ENCODE measurements at regions not wholly inside any gene's neighbourhood (a gene's known extent, or its start where the extent isn't known, plus 50 kb on each side); places are given as distances from the start of the nearest gene placed in this dataset.

- 16% methylated on average over 8 of the region's 8 CpGs for WGBS
- H3K9me3 ChIP-seq (ENCODE audit: control insufficient read depth in 4 of 4, low read length in 3 of 4): no peaks in the 10 kb centered on the region
- TF ChIP-seq TAF1 (conservative IDR thresholded peaks at IDR 0.05) (no peak), YY1 (IDR thresholded peaks at IDR 0.05) (no peak), SP1 (IDR thresholded peaks at IDR 0.05) (no peak), ZBTB33 (IDR thresholded peaks at IDR 0.05) (no peak), MAX (IDR thresholded peaks at IDR 0.05) (no peak), CTCF (IDR thresholded peaks at IDR 0.05; ENCODE audit: low read depth, low read length, missing input control) (no peak), GABPA (IDR thresholded peaks at IDR 0.05 in 1 of 2, conservative IDR thresholded peaks at IDR 0.05 in 1 of 2) (no peak), JUND (IDR thresholded peaks at IDR 0.05) (no peak), EGR1 (IDR thresholded peaks at IDR 0.05; ENCODE audit: low read depth in 2 of 2) (no peak), RXRA (IDR thresholded peaks at IDR 0.05) (no peak), ATF3 (IDR thresholded peaks at IDR 0.05) (no peak), HNF4G (IDR thresholded peaks at IDR 0.05) (no peak), NR2F2 (IDR thresholded peaks at IDR 0.05) (no peak), REST (IDR thresholded peaks at IDR 0.05) (no peak), FOXA1 (IDR thresholded peaks at IDR 0.05) (no peak), RAD21 (IDR thresholded peaks at IDR 0.05) (no peak), FOXA2 (IDR thresholded peaks at IDR 0.05) (no peak), HNF4A (conservative IDR thresholded peaks at IDR 0.05) (no peak)
Measured at GRCh38 chrX:139211568-139212182, 318.9 kb upstream of the F9 start.

More at GRCh38 chrX:139211568-139212182, 318.9 kb upstream of the F9 start:
- H3K4me1 ChIP-seq (ENCODE audit: control insufficient read depth in 4 of 4, insufficient read depth in 4 of 4, low read length in 3 of 4): no peaks in the 10 kb centered on the region
- H3K4me3 ChIP-seq (ENCODE audit: low read depth in 1 of 3, low read length in 3 of 3): no peak overlapping the region
- no peak overlapping the region for H3K9ac ChIP-seq (ENCODE audit: low read depth in 1 of 2, low read length in 2 of 2)
- peaks cover 0 to 7% (median 0%) of the 10 kb centered on the region in 4 donors for H3K27me3 ChIP-seq (ENCODE audit: control insufficient read depth in 4 of 4, insufficient read depth in 4 of 4, low read length in 3 of 4)
- H3K36me3 ChIP-seq (ENCODE audit: control insufficient read depth in 4 of 4, insufficient read depth in 3 of 4, low read depth in 1 of 4, low read length in 3 of 4): no peaks in the 10 kb centered on the region
- no peak for DNase-seq (ENCODE audit: low spot score)
- no peak overlapping the region for H3K27ac ChIP-seq (ENCODE audit: low read depth in 1 of 2, low read length in 2 of 2)
